HG03442 (cell line): ENCODE measurements at regions not wholly inside any gene's neighbourhood (a gene's known extent, or its start where the extent isn't known, plus 50 kb on each side); places are given as distances from the start of the nearest gene placed in this dataset.
A peak's percentile ranks its signal among the peaks of the same experiment; 100 is the strongest.
"Not testable (repeated sequence)": the region's sequence is repeated elsewhere in the genome, so short reads cannot be mapped to it uniquely, and the experiment has no call there.

Experiments
- ATAC-seq: cut with Tn5 transposase; IDR thresholded peaks from one replicate; pipeline ENCODE4 v1.9.1; 2021; ENCODE audit warnings: mild to moderate bottlenecking, moderate library complexity; ENCODE audit not compliant: unreplicated experiment

DNA sequence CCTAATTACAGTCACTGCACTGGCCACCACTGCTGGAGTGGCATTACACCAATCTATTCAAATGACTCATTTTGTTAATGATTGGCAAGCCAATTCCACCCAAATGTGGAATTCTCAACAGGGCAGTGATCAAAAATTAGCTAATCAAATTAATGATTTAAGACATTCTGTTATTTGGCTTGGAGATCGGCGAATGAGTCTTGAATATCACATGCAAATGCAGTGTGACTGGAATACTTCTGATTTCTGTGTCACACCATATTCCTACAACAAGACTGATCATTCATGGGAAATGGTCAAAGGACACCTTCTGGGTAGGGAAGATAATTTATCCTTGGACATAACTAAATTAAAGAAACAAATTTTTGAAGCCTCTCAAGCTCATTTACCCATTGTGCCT, 165.1 kb downstream of the IER5 start:
- ATAC-seq: not testable (repeated sequence)

DNA sequence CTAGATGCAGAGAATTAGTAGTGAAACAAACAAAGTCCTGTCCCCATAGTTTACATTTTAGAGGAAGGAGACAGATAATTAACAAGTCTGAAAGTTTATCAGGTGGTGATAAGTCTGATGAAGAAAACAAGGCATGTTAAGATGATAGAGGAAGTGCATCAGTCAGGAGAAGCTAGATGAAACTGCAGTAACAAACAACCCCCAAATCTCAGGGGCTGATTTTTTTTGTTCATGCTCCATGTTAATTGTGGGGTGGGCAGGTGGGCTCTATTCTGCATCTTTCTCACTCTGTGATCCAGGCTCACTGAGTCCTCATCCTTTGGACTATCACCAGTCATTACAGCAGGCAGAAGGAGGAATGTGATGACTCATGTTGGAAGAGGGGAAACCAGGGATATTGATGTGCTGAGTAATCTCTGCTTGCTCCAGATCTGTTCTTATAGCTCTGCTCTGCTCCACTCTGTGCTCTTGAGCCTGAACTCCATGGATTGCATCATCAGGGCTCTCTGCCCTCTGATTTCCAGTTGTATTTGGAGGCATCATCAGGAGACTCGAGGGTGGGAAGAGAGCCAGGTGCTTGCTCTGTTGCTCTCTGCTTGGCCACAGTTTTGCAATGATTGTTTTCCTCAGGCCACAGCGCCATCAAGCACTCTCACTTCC, 166.9 kb downstream of the IER5 start:
- ATAC-seq: no peak

DNA sequence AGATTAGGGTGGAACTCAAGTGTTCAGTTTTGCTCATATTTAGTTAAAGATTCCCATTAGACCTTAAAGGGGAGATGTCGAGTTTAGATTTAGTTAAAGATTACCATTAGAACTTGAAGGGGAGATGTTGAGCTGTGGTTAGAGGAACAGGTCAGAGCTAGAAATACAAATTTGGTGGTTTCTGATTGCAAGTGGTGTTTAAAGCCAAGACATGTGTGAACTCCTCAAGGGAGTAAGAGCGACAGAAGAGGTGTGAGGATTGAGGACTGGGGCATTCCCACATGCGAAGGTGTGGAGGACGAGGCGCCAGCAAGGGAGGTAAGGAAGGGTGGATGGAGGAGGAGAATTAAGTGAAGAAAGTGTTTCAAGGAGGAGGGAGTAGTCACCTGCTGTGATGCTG, 168.6 kb downstream of the IER5 start:
- ATAC-seq: peak; percentile 86

DNA sequence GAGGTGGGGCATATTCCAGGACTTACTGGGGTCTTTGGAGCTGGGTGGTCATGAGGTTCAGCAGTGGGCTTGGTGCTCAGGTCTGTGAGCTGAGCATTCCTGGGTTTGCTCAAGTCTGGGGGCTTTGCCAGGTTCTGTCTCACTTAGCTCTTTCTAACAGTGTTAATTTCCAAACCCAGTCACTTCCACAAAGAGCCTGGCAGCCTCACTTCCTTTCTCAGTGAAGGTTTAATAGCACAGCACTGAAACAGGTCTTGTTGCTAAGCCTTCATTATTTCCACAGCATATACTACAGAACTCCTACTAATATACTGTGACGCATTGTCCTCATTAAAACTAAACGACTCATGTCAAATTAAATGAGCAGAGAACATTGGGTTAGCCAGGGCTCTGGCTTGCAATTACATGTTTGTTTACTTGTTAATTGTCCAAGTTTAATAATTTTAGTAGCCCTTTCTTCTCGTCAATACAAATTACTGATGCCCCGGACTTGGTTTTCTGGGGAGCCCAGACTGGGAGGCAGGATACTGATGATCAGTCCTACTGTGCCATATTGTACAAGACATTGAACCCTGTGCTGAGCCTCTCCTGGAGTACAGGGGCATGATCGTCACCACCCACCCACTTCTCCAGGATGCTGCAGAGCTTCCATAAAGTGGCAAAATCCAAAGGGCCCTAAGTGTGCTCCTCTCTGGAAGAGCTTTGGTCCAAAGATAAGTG, 170.7 kb downstream of the IER5 start:
- no peak for ATAC-seq

DNA sequence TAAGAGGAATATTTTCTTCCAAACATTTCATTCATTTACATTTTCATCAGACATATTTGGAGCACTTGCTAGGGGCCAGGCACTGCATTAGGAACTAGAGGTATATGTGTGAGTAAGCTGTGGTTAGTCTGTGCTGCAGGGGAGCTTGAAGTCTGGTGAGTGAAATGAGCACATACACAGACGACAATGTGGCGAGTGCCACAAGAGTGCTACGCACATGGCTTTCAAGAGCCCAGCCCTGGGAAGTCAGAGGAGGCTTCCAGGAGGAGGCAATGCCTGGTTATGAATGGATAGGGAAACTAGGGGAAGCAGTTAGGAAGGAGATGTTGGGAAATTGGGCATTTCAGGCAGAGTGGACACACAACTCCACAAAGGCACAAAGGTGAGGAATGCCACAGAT, 171.8 kb downstream of the IER5 start:
- no peak for ATAC-seq

DNA sequence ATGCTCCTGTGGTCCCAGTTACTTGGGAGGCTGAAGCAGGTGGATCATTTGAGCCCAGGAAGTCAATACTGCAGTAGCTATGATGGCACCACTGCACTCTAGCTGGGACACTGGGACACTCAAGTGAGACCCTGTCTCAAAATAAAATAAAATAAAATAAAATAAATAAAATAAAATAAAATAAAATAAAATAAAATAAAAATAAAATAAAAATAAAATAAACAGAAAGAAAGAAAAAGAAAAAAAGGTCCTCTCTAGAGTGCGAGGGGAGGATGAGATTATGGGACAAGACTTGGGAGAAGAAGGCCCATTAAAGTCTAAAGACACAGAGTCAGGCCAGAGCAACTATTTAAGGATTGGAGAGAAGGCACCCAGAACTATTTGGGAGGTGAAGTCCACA, 172.5 kb downstream of the IER5 start:
- ATAC-seq: no peak

DNA sequence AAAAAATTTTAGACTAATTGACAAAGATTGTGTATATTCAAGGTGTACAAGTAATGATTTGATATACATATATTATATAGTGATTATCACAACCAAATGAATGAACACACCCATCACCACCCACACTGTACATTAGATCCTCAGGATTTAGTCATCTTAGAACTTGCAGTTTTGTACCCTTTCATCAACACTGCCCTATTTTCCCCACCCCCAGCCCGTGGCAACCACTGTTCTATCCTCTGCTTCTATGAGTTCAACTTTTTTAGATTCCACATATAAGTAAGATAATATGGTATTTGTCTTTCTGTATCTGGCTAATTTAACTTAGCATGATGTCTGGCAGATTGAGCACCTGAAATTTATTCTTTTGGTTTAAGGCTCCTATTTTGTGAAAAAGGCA, 173.6 kb downstream of the IER5 start:
- ATAC-seq: no peak

DNA sequence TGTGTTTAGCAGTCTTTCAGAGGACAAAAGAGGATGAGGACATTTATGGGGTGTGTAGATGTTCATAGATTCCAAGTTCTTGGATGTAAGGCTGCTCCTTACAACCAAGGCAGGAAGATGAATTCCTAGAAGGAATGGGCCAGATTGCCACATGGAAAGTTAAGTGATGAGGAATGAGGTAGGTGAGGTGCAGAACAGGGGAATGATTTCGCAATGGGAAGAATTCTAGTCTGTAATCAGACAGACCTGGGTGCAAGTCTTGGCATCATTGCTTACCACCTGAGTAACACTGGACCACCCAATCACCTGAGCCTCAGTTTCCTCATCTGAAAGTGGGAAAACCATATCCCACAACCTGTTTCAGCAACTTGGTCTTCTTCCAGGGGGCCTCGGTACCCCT, 174.9 kb downstream of the IER5 start:
- no peak for ATAC-seq

DNA sequence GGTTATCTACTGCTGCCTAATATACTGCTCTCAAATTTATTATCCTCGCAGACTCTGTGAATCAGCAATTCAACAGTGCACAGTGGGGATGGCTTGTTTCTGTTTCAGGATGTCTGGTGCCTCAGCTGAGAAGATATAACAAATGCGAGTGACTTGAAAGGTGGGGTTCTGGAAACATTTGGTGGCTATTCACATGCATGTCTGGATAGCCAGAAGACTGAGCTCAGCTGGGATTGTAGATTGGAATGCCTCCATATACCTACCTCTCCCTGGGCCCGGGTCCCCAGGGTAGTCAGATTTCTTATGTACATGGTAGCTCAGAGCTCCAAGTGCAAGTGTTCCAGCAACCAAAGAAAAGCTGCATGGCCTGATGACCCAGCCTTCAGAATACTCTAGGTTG, 176.3 kb downstream of the IER5 start:
- no peak for ATAC-seq

DNA sequence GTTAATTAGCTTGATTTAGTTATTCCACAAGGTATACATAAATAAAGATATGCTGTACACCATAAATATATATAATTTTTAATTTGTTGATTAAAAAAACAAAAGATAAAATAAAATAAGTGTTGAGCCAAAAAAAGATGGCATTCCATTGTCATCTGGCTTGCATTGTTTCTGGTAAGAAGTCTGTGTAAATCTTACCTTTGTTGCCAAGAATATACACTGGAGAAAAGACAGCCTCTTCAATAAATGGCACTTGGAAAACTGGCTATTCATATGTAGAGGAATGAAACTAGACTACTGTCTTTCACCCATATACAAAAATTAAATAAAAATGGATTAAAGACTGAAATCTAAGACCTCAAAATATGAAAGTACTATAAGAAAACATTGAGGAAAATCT, 196.5 kb downstream of the IER5 start:
- ATAC-seq: no peak

DNA sequence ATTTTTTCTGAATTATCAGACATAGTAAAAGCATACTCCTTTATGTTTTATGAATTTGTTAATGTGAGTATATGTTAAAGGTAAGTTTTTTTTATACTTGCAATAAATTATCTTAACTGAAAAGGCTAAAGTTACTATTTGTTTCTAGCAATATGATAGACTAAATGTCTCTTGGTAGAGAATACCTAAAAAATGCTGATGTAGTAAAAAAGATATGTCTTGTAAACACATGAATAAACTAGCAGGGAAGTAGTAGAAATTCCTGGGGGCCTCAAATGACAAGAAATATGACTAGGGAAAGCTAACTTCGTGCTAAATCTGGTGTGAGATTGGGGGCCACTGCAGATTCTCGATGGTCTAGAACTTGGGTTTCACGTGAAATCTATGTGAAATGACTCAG, 188.1 kb upstream of the CACNA1E start:
- ATAC-seq: no peak

DNA sequence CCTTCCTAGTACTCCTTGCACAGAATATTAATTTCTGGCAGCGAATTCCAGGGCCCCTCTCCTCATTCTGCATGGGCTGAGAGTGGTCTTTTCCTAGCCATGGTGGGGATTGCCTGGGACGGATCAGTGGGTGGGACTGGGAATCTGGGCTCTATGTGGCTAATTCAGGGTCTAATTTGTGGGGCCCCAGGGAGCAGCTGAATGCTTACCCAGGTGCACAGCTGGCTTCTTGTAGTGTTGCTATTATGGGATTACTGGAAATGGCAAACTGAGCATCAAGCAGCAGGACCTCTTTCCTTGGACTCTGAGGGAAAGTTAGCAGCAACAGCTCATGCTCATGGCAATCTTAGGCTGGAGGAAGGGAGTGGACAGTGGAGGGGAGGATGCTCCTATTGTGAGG, 187.1 kb upstream of the CACNA1E start:
- no peak for ATAC-seq

DNA sequence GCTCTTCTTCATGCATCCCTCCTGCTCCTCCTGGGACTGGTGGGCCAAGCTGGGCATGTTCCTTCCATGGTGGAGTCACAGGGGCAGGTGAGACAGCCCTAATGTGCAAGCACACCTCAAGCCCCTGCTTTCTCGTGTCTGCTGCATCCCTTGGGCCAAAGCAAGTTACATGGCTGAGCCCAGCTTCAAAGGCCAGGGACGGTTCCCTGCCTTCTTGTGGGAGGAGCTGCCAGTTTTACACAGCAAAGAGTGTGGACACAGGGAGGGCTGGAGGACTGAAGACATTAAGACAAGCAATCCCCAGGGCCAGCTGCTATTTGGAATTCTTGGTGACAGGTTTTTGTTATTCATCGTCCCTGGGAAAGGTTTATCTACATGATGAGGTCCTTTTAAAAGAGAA, 175.2 kb upstream of the CACNA1E start:
- no peak for ATAC-seq

DNA sequence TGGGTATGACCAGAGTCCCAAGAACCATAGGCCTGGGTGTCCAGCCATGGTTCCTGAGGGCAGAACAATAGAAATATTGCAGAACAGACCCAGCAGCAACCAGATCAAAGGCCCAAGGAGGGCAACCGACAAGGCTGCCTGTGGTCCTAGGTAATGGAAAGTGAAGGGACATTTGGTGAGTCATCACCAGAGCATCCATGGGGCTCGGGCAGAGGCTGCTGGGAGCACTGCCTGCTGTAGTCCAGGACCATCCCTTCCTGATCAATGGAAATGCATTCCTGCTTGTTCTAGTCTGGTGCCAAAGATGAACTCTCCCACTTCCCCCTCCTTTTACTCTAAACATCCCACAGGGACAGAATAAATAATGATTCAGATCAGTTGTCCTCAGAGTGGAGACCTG, 172.8 kb upstream of the CACNA1E start:
- ATAC-seq: no peak

DNA sequence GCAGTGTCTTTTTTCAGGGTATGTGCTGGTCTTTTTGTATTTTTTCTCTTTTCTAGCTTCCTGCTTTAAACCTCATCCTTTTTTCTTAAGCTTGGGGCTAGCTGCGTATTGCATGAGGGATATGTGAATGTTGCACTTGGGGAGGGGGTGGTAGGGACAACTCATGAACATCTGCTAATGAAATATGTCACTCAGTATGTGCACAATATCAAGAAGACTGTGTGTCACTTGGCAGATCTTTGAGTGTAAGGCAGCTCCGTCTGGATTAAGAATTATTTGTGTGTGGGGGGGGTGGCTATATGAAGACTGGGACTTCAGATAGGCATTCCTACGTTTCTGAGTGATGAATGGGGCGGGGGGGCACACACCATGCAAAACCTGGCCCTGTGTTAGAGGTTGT, 170.4 kb upstream of the CACNA1E start:
- ATAC-seq: no peak

DNA sequence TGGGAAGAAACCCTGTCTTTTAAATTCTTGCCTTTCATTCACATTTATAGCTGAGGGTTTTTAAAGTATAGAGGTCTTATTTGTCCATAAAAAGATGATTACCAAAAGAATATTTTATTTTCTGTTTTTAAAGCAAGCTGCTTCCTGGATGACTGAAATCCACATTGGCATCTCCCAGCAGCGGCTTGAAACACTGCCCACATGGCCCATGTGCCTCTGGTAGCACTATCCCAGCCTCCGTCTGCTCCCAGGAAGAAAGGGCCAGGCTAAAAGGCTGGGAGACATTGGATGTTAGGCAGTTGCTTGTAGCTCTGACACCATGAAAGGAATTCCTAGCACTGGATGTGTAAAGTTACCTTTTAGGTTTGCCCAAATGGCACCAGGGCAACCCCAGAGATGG, 169.9 kb upstream of the CACNA1E start:
- no peak for ATAC-seq

DNA sequence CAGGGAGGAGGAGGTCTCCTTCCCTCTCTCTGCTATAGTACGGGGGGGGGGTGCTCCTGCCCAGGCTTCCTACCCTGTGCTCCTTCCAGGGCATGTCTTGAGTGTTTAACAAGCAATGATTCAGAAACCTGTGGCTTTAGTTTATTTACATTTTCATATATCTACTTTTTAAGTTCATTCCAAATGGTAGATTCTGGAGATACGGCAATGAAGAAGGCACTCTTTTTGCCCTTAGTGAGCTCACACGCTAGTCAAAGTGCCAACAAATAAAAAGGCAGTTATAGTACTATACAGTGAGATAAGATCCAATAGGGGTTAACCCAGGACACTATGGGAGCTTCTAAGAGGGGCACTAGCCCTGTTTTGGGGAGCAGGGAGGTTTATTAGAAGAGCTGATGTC, 169.3 kb upstream of the CACNA1E start:
- ATAC-seq: no peak

DNA sequence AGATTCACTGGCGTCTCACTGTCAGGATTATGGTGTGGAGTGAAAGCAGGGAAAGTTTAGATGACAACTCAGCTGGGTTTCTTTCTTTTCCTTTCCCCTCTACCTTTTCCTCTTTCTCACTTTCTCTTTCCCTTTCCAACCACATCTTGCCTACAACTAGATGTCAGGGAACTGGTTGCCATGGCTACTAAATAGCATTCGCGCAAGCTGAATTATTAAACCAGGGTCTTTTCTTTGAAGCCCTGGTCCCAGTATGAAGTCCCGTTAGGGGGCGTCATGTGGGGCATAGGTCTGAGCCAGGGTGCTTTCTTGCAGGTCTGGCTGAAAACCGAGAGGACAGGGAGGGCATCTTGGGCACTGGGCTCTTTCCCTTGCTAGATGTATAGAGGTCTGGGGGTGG, 168.4 kb upstream of the CACNA1E start:
- ATAC-seq: no peak

DNA sequence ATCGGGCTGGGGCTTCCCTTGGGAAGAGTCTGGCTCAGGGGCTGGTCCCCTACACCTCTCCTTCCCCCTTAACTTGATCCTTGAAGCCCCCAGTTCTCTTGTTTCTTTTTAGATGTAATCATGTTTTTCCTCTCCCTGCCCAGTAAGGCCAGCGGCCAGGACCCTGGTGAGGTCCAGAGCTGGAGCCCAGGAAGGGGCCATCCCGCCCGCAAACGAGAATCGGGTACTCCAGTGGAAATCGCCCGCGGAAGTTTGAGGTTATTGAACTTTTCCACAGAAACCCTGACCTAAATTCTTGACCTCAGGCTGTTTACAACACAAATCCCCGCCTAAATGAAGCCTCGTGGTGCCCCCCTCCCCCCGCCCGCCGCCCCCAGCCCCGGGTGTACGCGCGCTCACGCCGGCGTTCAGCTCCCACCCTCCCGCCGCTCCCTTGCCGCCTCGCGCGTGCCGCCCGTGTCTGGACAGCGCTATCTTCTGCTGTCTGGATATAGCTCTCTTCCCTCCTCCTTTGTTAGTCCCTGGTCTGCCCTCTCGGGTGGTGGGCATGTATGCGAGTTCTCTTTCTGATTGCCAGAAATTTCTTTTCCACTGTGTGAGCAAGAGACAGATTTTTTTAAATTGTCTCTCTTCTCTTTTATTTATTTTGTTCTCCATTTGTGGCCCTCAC, 165.9 kb upstream of the CACNA1E start:
- no peak for ATAC-seq

DNA sequence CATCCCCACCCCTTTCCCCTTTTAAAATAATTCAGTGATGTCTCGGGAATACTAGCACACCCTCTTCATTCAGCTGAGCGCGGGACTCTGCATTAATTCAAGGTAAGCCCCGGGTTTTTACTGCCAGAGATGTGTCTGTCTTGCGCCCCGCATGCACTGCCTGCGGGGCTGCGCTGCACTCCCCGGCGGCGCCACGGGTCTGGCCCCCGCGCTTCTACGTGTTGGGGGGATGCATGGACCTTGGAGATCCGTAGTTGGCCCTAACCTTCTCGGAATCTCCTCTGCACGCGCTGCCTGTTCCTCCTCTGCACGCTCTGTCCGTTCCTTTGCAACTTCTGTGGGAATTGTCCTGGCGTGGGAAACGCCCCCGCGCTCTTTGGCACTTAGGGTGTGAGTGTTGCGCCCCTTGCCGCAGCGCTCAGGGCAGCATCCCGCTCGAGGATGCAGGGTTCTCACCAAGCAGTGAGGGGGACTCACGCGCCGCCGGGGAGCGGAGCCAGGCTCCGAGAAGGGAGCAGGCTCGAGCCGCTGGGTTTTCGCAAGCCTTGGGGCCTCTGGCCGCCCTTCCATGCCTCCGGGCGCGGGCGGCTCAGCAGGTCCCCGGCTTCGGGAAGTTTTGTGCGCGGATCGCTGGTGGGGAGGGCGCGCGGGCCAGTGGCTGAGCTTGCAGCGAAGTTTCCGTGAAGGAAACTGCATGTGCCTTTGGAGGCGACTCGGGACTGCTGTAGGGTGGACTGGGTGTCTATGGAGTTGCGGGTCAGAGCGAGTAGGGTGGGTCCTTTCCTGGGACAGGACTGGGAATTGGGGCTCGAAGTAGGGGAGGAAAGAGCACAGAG, 165.1 kb upstream of the CACNA1E start:
- no peak for ATAC-seq

DNA sequence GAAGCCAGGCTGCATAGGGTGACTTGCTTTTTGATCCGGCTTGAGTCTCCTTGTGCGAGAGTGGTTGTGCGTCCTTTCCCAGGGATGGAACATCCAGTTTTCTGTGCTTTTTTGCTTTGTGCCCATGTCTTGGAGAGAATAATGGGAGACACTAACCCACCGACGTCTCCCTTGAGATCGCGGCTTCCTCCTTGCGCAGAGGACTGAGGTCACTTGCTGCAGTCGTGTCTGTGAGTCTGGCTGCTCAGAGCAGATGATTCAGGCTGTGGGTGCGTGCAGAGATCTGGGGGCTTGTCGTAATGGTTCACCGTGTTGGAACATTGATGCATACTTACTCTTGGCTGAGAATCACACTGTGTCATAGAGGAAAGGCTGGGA, 164.5 kb upstream of the CACNA1E start:
- no peak for ATAC-seq

DNA sequence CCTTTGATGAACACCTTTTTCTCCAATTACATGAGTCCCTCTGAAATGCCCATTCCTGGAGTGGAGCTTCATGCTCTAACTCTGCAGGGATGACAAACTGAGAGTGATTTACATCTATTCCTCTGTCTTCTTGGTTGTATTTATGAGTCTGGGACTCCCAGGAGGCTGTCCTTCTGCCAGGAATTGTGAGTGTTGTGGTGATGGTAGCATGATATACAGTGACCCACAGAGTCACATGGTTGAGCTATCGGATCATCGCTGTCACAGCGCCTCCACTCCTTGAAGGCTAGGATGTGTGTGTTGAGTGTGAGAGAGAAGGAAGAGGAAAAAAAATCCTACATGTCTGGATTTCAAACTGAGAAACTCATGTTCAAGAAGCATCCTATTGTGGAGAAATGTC, 163.4 kb upstream of the CACNA1E start:
- no peak for ATAC-seq
